GM21529 (cell line): ENCODE measurements at regions not wholly inside any gene's neighbourhood (a gene's known extent, or its start where the extent isn't known, plus 50 kb on each side); places are given as distances from the start of the nearest gene placed in this dataset.
"Not testable (repeated sequence)": the region's sequence is repeated elsewhere in the genome, so short reads cannot be mapped to it uniquely, and the experiment has no call there.

Experiments
- ATAC-seq: cut with Tn5 transposase; IDR thresholded peaks from one replicate; pipeline ENCODE4 v1.9.1; 2021; ENCODE audit not compliant: unreplicated experiment

DNA sequence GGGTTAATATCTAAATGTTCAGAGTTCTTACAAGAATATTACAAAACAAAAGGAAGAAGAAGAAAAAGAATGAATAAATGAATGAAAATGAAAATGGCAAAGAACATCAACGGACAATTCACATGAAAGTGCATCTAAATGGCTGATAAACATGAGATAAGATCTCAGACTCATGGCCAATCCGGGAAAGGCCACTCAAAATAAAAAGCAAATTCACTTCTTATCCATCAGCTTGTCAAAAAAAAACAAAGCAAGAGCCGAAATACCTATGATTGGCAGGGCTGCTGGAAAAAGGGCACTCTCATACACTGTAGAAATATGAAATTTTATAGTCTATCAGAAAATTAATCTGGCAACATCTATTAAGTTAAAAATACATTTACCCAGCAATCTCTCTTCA lies 103.6 kb upstream of the EDEM3 start:
- ATAC-seq = no peak

DNA sequence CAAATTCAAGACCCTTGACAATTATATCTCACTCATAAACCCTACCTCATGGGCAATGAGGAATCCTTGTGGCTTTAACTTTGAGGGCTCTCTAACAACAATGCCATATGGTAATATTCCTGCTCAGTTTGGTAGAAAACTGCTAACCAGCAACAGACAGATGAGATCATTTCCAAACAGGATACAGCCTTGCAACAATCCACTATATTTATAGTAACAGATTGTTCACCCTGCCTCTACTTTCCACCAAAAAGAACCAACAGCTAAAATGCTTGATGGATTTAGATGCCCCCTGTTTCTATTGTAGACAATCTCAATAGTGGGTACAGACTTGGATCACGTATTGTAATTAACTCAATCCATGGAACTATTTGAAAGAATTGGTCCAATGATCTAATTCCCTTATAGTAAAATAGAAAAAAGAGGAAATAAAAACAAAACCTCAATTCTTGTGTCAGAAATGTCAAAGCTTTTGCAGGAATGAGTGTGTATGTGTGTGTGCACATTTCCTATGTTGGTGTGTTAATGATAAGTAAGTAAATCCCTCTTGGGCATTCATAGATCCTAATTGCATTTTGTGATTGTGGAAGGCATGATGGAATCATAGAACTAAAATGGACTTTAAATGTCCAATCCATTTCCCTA lies 100.0 kb upstream of the EDEM3 start:
- ATAC-seq = no peak

DNA sequence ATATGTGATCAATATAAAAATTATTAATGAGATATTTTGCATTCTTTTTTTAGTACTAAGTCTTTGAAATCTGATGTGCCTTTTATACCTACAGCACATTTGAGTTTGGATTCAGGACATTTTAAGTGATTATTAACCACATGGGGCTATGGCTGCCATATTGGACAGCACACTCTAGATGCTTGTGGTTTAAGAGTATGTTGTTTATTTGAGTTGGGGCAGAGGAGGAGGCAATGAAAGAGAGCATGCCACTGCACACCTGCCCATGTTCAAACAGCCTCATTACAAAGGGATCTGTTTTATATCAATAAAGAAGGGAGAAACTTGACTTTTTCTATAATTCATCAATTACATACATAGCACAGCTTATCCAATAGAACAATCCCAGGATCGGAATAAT lies 99.4 kb upstream of the EDEM3 start:
- no peak for ATAC-seq

DNA sequence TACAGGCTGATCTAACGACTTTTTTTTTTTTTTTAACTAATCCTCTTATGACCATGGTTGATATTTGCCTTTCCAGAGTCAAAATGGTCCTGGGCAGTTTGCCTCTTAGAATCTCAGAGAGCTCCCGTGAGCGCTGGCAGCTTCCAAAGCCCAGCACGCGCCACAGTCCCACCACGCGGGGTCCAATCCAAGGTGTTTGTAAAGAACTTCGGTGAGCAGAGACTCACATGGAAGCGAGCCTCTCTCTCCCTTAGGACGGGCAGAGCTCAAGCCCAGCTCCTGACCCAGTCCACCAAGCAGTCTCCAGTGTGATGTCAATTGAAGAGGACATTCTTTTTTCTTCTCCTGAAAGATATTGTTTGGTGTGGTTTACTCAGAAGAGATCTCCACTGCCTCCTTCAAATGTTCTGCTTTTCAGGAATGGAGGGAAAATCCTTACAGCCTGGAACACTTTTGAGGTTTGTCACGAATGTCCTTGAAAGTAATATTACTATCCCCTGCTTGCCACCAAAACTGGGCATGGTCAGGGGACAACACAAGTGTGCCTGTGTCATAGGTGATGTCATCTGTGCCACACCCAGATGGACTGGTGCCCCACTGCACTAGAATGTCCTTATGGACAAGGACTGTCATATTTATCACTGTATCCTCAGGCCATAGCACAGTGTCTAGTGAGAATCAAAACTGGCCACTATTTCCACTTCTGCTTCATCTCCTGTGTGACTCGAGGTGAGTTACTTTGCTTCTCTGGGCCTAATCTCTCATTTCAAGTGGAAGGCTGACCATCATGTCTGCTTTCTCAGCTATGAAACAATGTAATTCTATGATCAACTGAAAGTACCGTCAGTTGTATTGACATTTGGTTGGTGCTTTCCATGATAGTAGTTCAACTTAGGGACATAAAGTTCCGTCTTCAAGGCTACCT lies 97.4 kb upstream of the EDEM3 start:
- no peak for ATAC-seq

DNA sequence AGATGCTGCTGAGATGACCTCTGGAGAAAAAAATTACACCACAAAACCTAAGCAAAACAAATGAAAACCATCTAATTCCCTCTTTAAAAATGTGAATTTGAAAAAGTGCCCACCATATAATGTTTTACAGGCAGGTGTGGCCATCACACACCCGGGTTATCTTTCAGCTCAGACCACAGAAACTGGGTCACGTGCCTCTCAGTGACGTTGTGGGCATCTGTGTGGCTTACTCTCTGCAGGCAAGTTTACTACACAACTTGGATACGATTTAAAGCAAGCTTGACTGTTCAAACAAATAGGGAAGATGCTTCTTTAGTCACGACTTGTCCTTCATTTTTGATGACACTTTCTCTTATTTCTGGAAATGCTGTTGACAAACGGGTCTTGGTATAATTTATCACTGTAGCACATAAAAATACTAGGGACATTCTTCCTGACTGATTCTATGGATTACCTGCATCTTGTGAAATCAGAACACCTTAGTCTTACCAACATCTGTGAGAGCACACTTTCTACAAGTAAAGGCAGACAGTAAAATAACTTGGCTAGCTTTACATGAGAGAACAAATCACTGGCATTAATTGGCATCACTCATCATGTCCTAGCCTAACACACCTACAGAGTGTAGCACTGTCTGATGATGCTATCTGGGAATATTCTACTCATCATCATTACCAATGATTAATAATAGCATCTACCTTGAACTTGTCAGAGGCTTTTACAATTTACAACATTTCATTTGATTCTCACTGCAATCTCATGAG lies 89.3 kb upstream of the EDEM3 start:
- peak; percentile 100 for ATAC-seq

DNA sequence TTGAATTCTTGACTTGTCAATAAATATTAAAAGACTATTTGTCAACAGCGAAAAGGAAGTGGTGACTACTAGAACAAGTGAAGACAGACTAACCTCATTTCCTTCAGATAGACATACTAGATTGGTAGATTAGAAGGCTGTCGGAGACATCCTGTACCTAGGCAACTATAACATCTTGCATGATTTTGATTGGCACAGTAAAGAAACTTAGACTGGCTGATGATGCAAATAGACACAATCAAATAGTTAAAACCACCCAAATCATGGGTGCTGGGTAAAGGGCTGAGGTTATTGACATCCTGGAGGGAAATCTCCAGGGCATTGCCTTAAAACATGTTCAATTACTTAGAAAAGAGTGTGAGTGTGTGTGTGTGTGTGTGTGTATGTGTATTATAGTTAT lies 85.9 kb upstream of the EDEM3 start:
- ATAC-seq = no peak

DNA sequence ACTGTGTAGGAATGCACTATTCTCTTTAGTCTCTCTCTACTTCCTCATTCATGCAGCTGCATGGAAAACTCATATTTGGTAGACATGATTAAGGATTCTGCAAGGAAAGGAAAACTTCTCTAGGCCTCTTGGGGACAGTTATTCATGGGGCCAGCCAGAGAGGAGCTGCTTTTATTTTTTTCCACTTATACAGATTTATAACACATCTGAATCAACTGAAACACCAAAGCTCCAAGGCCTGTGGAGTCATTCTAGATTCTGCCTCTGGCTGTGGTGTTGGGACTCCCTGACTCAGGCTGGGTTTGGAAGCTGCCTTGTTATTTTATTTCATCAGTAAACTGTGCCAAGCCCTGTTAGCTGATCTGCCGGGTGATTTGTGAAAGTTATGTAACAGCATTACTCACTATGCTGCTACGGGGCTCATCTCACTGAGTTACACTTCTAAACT lies 83.9 kb upstream of the EDEM3 start:
- ATAC-seq = no peak

DNA sequence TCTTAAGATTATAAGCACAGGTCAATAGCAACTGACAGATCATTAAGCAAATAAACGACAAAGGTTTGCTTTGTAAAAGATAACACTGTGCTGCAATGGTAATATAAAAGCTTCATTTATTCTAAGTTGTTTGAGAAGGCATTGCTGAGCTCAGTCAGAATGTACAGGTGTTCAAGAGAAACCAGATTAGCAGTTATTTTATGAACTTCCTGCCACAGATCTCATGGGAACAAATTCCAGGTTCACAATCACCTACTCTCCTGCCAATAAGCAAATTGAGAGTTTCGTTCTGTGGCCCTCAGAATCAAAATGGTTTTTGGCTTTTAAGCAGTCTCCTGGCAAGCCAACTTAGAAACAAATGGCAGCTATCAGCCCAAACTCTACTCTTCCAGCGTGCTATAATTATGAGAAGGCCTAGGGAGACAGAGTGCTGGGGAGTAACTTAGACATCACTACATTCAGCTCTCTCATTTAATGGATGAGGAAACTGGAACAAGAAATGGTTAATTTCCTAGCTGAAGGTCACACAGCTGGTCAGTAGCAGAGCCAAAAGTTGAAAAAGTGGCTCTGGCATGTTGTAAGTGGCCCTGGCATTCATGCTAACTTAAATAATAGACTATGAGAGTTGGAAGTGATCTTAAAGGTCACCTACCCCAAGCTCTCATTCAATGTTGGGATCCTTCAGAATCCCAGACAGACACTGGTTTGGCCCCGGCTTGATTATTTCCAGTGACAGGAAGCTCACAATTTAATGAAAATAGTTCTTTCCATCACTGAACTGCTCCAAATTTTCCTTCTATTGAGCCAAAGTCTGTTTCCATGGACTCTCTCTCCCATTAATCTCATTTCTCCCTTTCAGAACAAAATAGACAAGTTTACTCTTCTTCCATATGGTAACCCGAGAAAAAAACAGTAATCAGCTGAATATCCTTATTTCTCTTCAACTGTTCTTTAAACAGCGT lies 82.6 kb upstream of the EDEM3 start:
- peak; percentile 65 for ATAC-seq

DNA sequence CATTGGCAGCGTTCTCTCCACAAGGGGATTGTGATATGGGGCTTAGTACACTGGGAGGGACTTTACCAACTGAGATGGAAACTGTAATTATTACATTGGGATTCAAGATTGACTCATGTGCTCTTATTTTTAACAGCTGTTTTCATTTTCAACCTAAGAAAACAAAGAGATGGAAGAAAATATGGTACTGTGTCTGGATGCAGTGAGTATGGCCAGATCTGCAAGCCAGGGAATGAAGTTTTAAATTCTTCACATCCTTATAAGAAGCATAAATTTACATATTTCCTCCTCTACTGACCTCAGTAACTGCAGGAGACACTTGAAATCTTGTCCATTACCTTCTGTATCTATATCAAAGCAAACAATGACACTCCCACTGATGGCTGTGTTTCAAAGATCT lies 81.5 kb upstream of the EDEM3 start:
- no peak for ATAC-seq

DNA sequence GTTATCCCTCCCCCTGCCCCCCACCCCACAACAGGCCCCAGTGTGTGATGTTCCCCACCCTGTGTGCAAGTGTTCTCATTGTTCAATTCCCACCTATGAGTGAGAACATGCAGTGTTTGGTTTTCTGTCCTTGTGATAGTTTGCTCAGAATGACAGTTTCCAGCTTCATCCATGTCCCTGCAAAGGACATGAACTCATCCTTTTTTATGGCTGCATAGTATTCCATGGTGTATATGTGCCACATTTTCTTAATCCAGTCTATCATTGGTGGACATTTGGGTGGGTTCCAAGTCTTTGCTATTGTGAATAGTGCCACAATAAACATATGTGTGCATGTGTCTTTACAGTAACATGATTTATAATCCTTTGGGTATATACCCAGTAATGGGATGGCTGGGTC lies 79.3 kb upstream of the EDEM3 start:
- not testable (repeated sequence) for ATAC-seq

DNA sequence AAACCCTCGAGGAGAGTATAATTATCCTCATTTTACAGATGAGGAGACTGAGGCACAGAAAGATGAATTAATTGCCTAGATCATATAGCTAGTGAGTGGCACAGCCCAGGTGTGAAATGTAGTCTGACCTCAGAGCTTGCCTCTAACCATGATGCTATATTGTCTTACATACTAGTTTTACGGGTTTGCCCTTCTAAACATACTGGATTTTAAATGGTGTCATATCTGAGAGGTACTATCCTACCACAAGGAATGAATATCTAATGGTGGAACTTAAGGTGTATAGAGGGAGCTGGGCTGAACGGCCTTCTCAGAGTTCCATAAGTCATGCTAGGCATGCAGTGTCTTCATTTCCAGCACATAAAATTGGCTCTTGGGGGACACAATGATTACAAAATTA lies 77.9 kb upstream of the EDEM3 start:
- ATAC-seq = no peak

DNA sequence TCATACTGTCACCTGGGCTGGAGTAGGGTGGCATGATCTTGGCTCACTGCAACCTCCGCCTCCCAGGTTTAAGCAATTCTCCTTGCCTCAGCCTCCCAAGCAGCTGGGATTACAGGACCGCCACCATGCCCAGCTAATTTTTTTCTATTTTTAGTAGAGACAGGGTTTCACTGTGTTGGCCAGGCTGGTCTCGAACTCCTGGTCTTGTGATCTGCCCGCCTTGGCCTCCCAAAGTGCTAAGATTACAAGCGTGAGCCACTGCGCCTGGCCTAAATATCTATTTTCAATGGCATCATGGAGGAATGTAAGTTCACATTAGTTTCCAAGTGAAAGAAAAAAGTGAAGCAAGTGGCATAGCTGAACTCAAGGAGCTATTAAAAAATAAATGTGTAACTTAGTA lies 74.8 kb upstream of the EDEM3 start:
- not testable (repeated sequence) for ATAC-seq

DNA sequence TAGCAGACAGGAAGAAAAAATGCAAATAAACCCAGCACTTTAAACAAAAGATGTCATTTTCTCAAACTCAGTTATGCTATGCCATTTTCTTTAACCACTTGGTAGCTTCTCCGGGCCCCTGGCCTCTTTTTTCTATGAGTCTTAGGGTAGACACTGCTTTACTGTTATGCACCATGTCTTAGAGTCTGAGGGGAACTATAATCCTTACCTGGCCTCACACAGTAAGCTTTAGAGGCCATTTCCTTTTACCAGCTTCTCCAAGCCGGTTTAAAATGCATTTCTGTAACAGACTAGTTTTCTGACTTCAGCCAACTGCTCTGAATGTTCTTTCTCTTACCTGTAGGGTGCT lies 73.7 kb upstream of the EDEM3 start:
- no peak for ATAC-seq

DNA sequence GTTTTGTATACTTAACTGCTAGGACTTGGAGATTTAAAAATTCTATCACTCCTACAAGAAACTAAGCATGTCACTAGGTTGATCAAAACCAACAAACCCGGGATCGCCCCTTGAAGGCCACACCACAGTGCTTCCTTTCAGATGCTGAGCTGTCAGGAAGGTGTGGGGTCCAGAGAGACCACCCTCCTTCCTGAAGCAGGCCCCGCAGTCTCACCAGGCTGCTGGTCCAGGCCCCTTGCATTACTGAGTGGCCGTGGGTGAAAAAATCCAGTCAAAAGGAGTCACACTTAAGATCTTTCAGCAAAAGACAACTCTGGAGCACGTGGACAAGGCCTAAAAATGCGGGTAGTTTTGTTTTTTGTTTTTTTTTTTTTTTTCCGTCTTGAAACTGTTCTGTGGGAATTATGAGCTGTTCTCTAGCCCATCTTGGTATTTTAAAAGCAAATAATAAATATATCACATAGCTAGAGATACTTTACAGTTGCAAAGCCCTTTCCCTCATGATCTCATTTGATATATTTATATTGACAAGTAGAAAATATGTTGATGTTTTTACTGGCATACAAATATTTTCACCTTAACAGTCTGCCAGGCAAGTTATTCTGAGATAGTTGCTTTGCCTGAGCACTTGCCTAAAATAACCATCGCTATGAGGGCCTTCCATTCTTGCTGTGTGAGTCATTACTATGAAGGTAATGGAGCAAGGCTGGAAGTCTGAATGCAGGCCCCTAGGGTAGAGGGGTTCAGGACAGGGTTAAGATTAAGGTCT lies 73.1 kb upstream of the EDEM3 start:
- no peak for ATAC-seq

DNA sequence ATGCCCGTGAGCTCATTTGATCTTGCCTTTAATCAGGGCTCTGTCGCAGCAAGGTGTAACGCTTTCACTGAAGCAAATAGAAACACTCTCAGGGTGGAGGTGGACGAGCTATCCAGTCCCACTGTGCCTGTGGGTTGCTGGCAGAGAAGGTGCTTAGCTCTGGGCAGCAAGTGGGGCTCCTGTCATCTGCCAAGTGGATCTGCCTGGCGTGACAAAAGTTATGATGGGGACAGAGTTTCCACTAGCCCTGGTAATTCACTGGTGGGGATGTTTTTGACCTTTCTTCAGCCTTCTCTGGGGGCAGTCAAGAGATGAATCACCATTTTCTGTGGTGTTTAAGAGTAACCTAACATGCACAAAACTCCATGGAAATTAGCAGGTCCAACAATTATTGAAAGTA lies 71.3 kb upstream of the EDEM3 start:
- peak; percentile 31 for ATAC-seq

DNA sequence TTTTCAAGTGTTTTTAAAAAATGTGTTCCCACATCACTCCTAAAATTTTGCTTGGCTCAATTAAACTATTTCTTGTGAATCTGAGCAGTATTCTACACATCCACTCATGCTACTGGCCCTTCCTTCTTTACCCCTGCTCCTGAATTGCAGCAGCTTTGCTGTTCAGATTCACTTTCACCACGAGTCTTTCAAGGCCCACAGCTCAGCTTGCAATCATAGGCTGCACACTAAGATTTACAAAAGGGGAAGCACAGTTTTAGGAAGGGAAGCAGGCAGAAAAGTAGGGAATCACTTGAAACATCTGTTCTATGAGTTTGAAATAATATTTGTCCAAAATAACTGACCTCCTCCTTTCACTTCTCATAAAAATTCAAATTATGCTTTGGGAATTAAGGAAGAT lies 70.9 kb upstream of the EDEM3 start:
- ATAC-seq = peak; percentile 49

DNA sequence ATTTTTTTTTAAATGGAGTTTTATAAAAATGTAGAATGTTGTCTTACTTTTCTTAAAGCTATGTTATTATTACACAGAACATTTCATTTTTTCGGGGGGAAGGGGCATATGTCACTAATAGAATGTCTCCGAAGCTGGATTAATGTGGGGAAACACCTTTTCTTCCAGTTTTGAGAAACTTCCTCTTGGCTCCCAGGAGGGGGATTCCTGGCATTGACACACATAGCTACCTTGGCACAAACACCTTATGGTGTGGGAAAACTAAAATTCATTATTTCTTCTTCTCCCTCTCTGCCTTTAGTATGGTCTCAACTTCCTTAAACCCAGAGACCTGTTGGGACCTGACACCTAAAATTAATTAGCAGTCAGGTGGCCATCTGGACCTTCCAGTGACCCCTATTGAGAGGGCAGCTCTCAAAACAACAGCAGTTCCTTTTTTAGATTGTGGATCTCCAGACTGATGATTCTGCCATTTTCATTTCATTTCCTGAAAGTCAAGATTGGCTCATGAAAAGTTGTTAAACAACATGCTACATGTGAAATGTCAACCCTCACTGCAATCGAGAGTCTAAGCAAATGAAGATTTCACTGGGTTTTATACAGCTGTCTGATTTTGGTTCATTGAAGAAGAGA lies 70.1 kb upstream of the EDEM3 start:
- no peak for ATAC-seq

DNA sequence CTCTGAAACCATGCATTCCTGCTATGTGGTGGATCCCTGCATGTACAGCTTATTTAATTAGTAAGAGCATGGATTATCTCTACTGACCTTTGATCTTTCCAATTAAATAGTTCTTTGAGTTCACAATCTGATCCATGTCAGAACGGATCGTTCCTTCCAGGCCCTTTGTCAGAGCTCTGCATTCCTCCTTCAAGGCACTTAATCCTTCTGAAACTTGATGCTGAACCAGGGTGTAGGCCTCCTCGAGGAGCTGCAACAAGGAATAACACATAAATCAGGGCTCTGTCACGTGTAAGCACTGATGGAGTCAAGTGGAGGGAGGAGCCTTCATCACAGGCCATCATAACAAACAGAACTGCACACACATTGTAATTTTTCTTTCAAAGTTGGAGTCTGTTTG lies 68.4 kb upstream of the EDEM3 start:
- no peak for ATAC-seq

DNA sequence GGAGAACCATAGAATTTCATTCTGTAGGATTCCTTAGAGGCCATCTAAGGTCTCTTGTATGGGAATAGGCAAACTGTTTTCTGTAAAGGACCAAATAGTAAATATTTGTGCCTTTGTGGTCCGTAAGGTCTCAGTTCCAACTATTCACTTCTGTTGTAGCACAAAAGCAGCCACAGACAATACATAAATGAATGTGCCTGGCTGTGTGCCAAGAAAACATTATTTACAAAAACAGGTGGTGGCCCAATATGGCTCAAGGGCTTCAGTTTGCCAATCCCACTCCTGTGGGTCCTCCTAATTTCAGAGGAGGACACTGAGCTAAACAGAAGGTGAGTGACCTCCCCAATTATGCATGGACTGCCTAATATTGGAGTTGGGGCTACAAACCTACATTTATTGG lies 67.6 kb upstream of the EDEM3 start:
- ATAC-seq = no peak
